ENCODE measurements at regions not wholly inside any gene's neighbourhood (a gene's known extent, or its start where the extent isn't known, plus 50 kb on each side); places are given as distances from the start of the nearest gene placed in this dataset.

GRCh38 chr1:17903386-17903785, 148.3 kb downstream of the ACTL8 start:
- H3K79me2 ChIP-seq (ENCODE audit: insufficient read depth) = no peaks in the 10 kb centered on the region
- DNase-seq = no peak
- 49% methylated on average over 5 of the region's 5 CpGs for WGBS (ENCODE audit: low lambda C conversion rate)
- H3K9me2 ChIP-seq = no peaks in the 10 kb centered on the region
- no peak for TF ChIP-seq EP300 (IDR thresholded peaks at IDR 0.05; ENCODE audit: borderline replicate concordance in 1 of 2, low read depth in 1 of 2, low read length in 1 of 2)
- no peak for TF ChIP-seq RFX5 (IDR thresholded peaks at IDR 0.05; ENCODE audit: low read length)
- no peak for TF ChIP-seq NFIC (IDR thresholded peaks at IDR 0.05; ENCODE audit: borderline replicate concordance)
- TF ChIP-seq IRF3 (IDR thresholded peaks at IDR 0.05; ENCODE audit: low read depth, low read length) = no peak
- no peaks in the 10 kb centered on the region for H3K27me3 ChIP-seq (ENCODE audit: insufficient read depth)
- no peaks in the 10 kb centered on the region for H3K36me3 ChIP-seq (replicated peaks in 1 of 2; ENCODE audit: control insufficient read depth in 1 of 2, insufficient read depth in 2 of 2, low read length in 1 of 2)
- H3K4me2 ChIP-seq = no peak overlapping the region
- CTCF ChIA-PET = interaction anchor here (1.3 kb wide), 1 partner anchor 242 kb away, joined by 4 read pairs; no protein-coding TSS in a partner anchor
- no peaks in the 10 kb centered on the region for H3K4me1 ChIP-seq (ENCODE audit: control insufficient read depth in 1 of 2, insufficient read depth in 2 of 2, low read depth in 1 of 2, low read length in 1 of 2)
- H3K9ac ChIP-seq = no peak overlapping the region
- H3K4me3 ChIP-seq (ENCODE audit: low read depth in 2 of 2, low read length in 1 of 2) = no peak overlapping the region
- H3K9me3 ChIP-seq = no peaks in the 10 kb centered on the region
- POLR2A ChIA-PET = no interaction called here
- H3K27ac ChIP-seq (ENCODE audit: low read depth in 2 of 2, low read length in 1 of 2) = no peak overlapping the region
- no peaks in the 10 kb centered on the region for H4K20me1 ChIP-seq (ENCODE audit: insufficient read depth)
- no peak overlapping the region for H2AFZ ChIP-seq (ENCODE audit: low read depth)
- no peaks in the 10 kb centered on the region for H3F3A ChIP-seq (replicated peaks; ENCODE audit: insufficient read depth)

- no peak overlapping the region for H2AFZ ChIP-seq (ENCODE audit: low read depth)
- WGBS (ENCODE audit: low lambda C conversion rate) = 19% methylated on average over 5 of the region's 5 CpGs
- no peaks in the 10 kb centered on the region; a peak in 1 of 4 replicates for H3K4me1 ChIP-seq (ENCODE audit: control insufficient read depth in 1 of 2, insufficient read depth in 2 of 2, low read depth in 1 of 2, low read length in 1 of 2)
- ChIA-PET POLR2A (no interaction called here), CTCF (interaction anchor here (0.9 kb wide), 1 partner anchor 243 kb away, joined by 6 read pairs; no protein-coding TSS in a partner anchor)
- H3K9ac ChIP-seq = no peak overlapping the region
- no peak for DNase-seq
- no peaks in the 10 kb centered on the region for H4K20me1 ChIP-seq (ENCODE audit: insufficient read depth)
- no peaks in the 10 kb centered on the region for H3K79me2 ChIP-seq (ENCODE audit: insufficient read depth)
- no peaks in the 10 kb centered on the region for H3K36me3 ChIP-seq (replicated peaks in 1 of 2; ENCODE audit: control insufficient read depth in 1 of 2, insufficient read depth in 2 of 2, low read length in 1 of 2)
- TF ChIP-seq MXI1 (IDR thresholded peaks at IDR 0.05; ENCODE audit: low read depth, low read length) (no peak), CHD2 (IDR thresholded peaks at IDR 0.05; ENCODE audit: low read length, partially characterized antibody) (no peak), GATA2 (CRISPR knock-in tag; IDR thresholded peaks at IDR 0.05) (no peak), SIN3A (IDR thresholded peaks at IDR 0.05; ENCODE audit: borderline replicate concordance, low read depth, low read length) (no peak), TCF12 (IDR thresholded peaks at IDR 0.05) (no peak), YY1 (IDR thresholded peaks at IDR 0.05; ENCODE audit: low read depth) (no peak), GABPA (IDR thresholded peaks at IDR 0.05; ENCODE audit: low read depth) (no peak), EZH2phosphoT487 (IDR thresholded peaks at IDR 0.05; ENCODE audit: borderline replicate concordance, low read depth) (no peak)
- no peak overlapping the region for H3K4me2 ChIP-seq
- no peaks in the 10 kb centered on the region for H3K9me3 ChIP-seq
- no peaks in the 10 kb centered on the region for H3K9me2 ChIP-seq
- no peak overlapping the region for H3K4me3 ChIP-seq (ENCODE audit: low read depth in 2 of 2, low read length in 1 of 2)
- no peak overlapping the region for H3K27ac ChIP-seq (ENCODE audit: low read depth in 2 of 2, low read length in 1 of 2)
- no peaks in the 10 kb centered on the region for H3F3A ChIP-seq (replicated peaks; ENCODE audit: insufficient read depth)
- H3K27me3 ChIP-seq (ENCODE audit: insufficient read depth) = no peaks in the 10 kb centered on the region
Observed at GRCh38 chr1:17904290-17904689, 149.2 kb downstream of the ACTL8 start.

- Histone ChIP-seq H3K9me2 (no peaks in the 10 kb centered on the region), H3K9me3 (no peaks in the 10 kb centered on the region), H3K4me2 (no peak overlapping the region), H3K27ac (ENCODE audit: low read depth in 2 of 2, low read length in 1 of 2) (no peak overlapping the region), H3K36me3 (replicated peaks in 1 of 2; ENCODE audit: control insufficient read depth in 1 of 2, insufficient read depth in 2 of 2, low read length in 1 of 2) (no peaks in the 10 kb centered on the region), H3K4me3 (ENCODE audit: low read depth in 2 of 2, low read length in 1 of 2) (no peak overlapping the region), H3K4me1 (ENCODE audit: control insufficient read depth in 1 of 2, insufficient read depth in 2 of 2, low read depth in 1 of 2, low read length in 1 of 2) (no peaks in the 10 kb centered on the region; a peak in 1 of 4 replicates), H3K27me3 (ENCODE audit: insufficient read depth) (no peaks in the 10 kb centered on the region), H3K9ac (no peak overlapping the region), H4K20me1 (ENCODE audit: insufficient read depth) (no peaks in the 10 kb centered on the region), H2AFZ (ENCODE audit: low read depth) (no peak overlapping the region), H3K79me2 (ENCODE audit: insufficient read depth) (no peaks in the 10 kb centered on the region), H3F3A (replicated peaks; ENCODE audit: insufficient read depth) (no peaks in the 10 kb centered on the region)
- ChIA-PET POLR2A (no interaction called here), CTCF (interaction anchor here (1.3 to 2.6 kb wide), 6 partner anchors 9 to 254 kb away, joined by 3 to 27 read pairs (median 6); no protein-coding TSS in a partner anchor)
- no peak for DNase-seq
- WGBS (ENCODE audit: low lambda C conversion rate) = 50% methylated on average over 3 of the region's 3 CpGs
- TF ChIP-seq YY1 (IDR thresholded peaks at IDR 0.05; ENCODE audit: low read depth) (no peak), TCF12 (IDR thresholded peaks at IDR 0.05) (no peak), CTCF (IDR thresholded peaks at IDR 0.05) (no peak), REST (IDR thresholded peaks at IDR 0.05; ENCODE audit: low read depth, low read length) (no peak), NRF1 (IDR thresholded peaks at IDR 0.05; ENCODE audit: low read depth, low read length) (no peak)
Observed at GRCh38 chr1:17907999-17908398, 152.9 kb downstream of the ACTL8 start.
